ENCODE measurements at regions not wholly inside any gene's neighbourhood (a gene's known extent, or its start where the extent isn't known, plus 50 kb on each side); places are given as distances from the start of the nearest gene placed in this dataset.

GRCh38 chr10:1858547-1858946, 121.2 kb upstream of the ADARB2 start:
- Mint-ChIP-seq H3K4me3 (no peak overlapping the region), H3K36me3 (ENCODE audit: low read depth) (no peaks in the 10 kb centered on the region), H3K4me1 (no peaks in the 10 kb centered on the region), H3K27ac (no peak overlapping the region), H3K27me3 (no peaks in the 10 kb centered on the region), H3K9me3 (no peaks in the 10 kb centered on the region)
- no peak for ATAC-seq (replicated peaks)

GRCh38 chr10:1858048-1858447, 120.7 kb upstream of the ADARB2 start:
- Mint-ChIP-seq H3K36me3 (ENCODE audit: low read depth) (no peaks in the 10 kb centered on the region), H3K27me3 (no peaks in the 10 kb centered on the region), H3K4me1 (no peaks in the 10 kb centered on the region), H3K4me3 (no peak overlapping the region), H3K27ac (no peak overlapping the region), H3K9me3 (no peaks in the 10 kb centered on the region)
- ATAC-seq (replicated peaks), result no peak

- Mint-ChIP-seq H3K36me3 (ENCODE audit: low read depth) (no peaks in the 10 kb centered on the region), H3K27me3 (no peaks in the 10 kb centered on the region), H3K27ac (no peak overlapping the region), H3K4me1 (no peaks in the 10 kb centered on the region), H3K9me3 (no peaks in the 10 kb centered on the region), H3K4me3 (no peak overlapping the region)
- ATAC-seq (replicated peaks), result no peak
Observed at GRCh38 chr10:1855911-1856310, 118.6 kb upstream of the ADARB2 start.

- Mint-ChIP-seq H3K27ac (no peak overlapping the region), H3K4me1 (no peaks in the 10 kb centered on the region), H3K27me3 (no peaks in the 10 kb centered on the region), H3K4me3 (no peak overlapping the region), H3K36me3 (ENCODE audit: low read depth) (no peaks in the 10 kb centered on the region), H3K9me3 (no peaks in the 10 kb centered on the region)
- no peak for ATAC-seq (replicated peaks)
Observed at GRCh38 chr10:1854271-1854670, 116.9 kb upstream of the ADARB2 start.

- no peak for ATAC-seq (replicated peaks)
- Mint-ChIP-seq H3K4me1 (no peaks in the 10 kb centered on the region), H3K4me3 (no peak overlapping the region), H3K36me3 (ENCODE audit: low read depth) (no peaks in the 10 kb centered on the region), H3K27ac (no peak overlapping the region), H3K27me3 (no peaks in the 10 kb centered on the region), H3K9me3 (no peaks in the 10 kb centered on the region)
Observed at GRCh38 chr10:1853801-1854200, 116.5 kb upstream of the ADARB2 start.

GRCh38 chr10:1852841-1853240, 115.5 kb upstream of the ADARB2 start:
- no peaks in the 10 kb centered on the region for H3K9me3 Mint-ChIP-seq
- no peak for ATAC-seq (replicated peaks)
- no peak overlapping the region for H3K4me3 Mint-ChIP-seq
- H3K27ac Mint-ChIP-seq, result no peak overlapping the region
- H3K27me3 Mint-ChIP-seq, result no peaks in the 10 kb centered on the region
- no peaks in the 10 kb centered on the region for H3K4me1 Mint-ChIP-seq
- H3K36me3 Mint-ChIP-seq (ENCODE audit: low read depth), result no peaks in the 10 kb centered on the region

GRCh38 chr10:1851762-1852161, 114.4 kb upstream of the ADARB2 start:
- ATAC-seq (replicated peaks), result no peak
- Mint-ChIP-seq H3K9me3 (peaks cover 2% of the 10 kb centered on the region), H3K4me1 (no peaks in the 10 kb centered on the region), H3K4me3 (no peak overlapping the region), H3K27ac (no peak overlapping the region), H3K27me3 (peaks cover 2% of the 10 kb centered on the region), H3K36me3 (ENCODE audit: low read depth) (no peaks in the 10 kb centered on the region)

GRCh38 chr10:1850971-1851527, 113.7 kb upstream of the ADARB2 start:
- Mint-ChIP-seq H3K27me3 (peaks cover 4% of the 10 kb centered on the region), H3K36me3 (ENCODE audit: low read depth) (no peaks in the 10 kb centered on the region)
- ATAC-seq (replicated peaks), result no peak

GRCh38 chr10:1847361-1847760, 110.0 kb upstream of the ADARB2 start:
- Mint-ChIP-seq H3K36me3 (ENCODE audit: low read depth) (no peaks in the 10 kb centered on the region), H3K4me1 (no peaks in the 10 kb centered on the region), H3K9me3 (peaks cover 5% of the 10 kb centered on the region), H3K27ac (no peak overlapping the region), H3K4me3 (no peak overlapping the region), H3K27me3 (peaks cover 8% of the 10 kb centered on the region)
- no peak for ATAC-seq (replicated peaks)

More at GRCh38 chr10:1850971-1851527, 113.7 kb upstream of the ADARB2 start:
- Mint-ChIP-seq H3K27ac (no peak overlapping the region), H3K4me3 (no peak overlapping the region), H3K9me3 (peaks cover 5% of the 10 kb centered on the region), H3K4me1 (no peaks in the 10 kb centered on the region)

- Mint-ChIP-seq H3K27ac (no peak overlapping the region), H3K9me3 (peaks cover 5% of the 10 kb centered on the region), H3K4me3 (no peak overlapping the region), H3K27me3 (peaks cover 8% of the 10 kb centered on the region), H3K4me1 (no peaks in the 10 kb centered on the region), H3K36me3 (ENCODE audit: low read depth) (no peaks in the 10 kb centered on the region)
- ATAC-seq (replicated peaks), result no peak
Observed at GRCh38 chr10:1846032-1846431, 108.7 kb upstream of the ADARB2 start.

- Mint-ChIP-seq H3K4me1 (no peaks in the 10 kb centered on the region), H3K27ac (no peak overlapping the region), H3K36me3 (ENCODE audit: low read depth) (no peaks in the 10 kb centered on the region), H3K9me3 (peaks cover 3% of the 10 kb centered on the region), H3K4me3 (no peak overlapping the region), H3K27me3 (peaks cover 9% of the 10 kb centered on the region)
- ATAC-seq (replicated peaks), result no peak
Observed at GRCh38 chr10:1841759-1842158, 104.4 kb upstream of the ADARB2 start.

- H3K27me3 Mint-ChIP-seq, result peaks cover 12% of the 10 kb centered on the region
- no peak overlapping the region for H3K4me3 Mint-ChIP-seq
- no peaks in the 10 kb centered on the region for H3K36me3 Mint-ChIP-seq (ENCODE audit: low read depth)
- H3K27ac Mint-ChIP-seq, result no peak overlapping the region
- H3K9me3 Mint-ChIP-seq, result peaks cover 9% of the 10 kb centered on the region
- H3K4me1 Mint-ChIP-seq, result no peaks in the 10 kb centered on the region
- no peak for ATAC-seq (replicated peaks)
Observed at GRCh38 chr10:1829712-1830111, 92.4 kb upstream of the ADARB2 start.

- H3K4me3 Mint-ChIP-seq, result no peak overlapping the region
- no peak for ATAC-seq (replicated peaks)
- peaks cover 9% of the 10 kb centered on the region for H3K9me3 Mint-ChIP-seq
- H3K27me3 Mint-ChIP-seq, result peaks cover 14% of the 10 kb centered on the region
- H3K4me1 Mint-ChIP-seq, result no peaks in the 10 kb centered on the region
- H3K27ac Mint-ChIP-seq, result no peak overlapping the region
- H3K36me3 Mint-ChIP-seq (ENCODE audit: low read depth), result no peaks in the 10 kb centered on the region
Observed at GRCh38 chr10:1824928-1825327, 87.6 kb upstream of the ADARB2 start.

GRCh38 chr10:1814556-1814955, 77.2 kb upstream of the ADARB2 start:
- H3K9me3 Mint-ChIP-seq, result peaks cover 11% of the 10 kb centered on the region
- H3K36me3 Mint-ChIP-seq (ENCODE audit: low read depth), result no peaks in the 10 kb centered on the region
- H3K27ac Mint-ChIP-seq, result no peak overlapping the region
- no peaks in the 10 kb centered on the region for H3K4me1 Mint-ChIP-seq
- H3K27me3 Mint-ChIP-seq, result peaks cover 3% of the 10 kb centered on the region
- H3K4me3 Mint-ChIP-seq, result no peak overlapping the region
- no peak for ATAC-seq (replicated peaks)

GRCh38 chr10:1809139-1809741, 71.9 kb upstream of the ADARB2 start:
- Mint-ChIP-seq H3K4me3 (no peak overlapping the region), H3K36me3 (ENCODE audit: low read depth) (no peaks in the 10 kb centered on the region), H3K9me3 (peaks cover 3% of the 10 kb centered on the region), H3K27me3 (peaks cover 7% of the 10 kb centered on the region), H3K27ac (no peak overlapping the region), H3K4me1 (no peaks in the 10 kb centered on the region)
- no peak for ATAC-seq (replicated peaks)

- no peak overlapping the region for H3K27ac Mint-ChIP-seq
- H3K27me3 Mint-ChIP-seq, result peaks cover 7% of the 10 kb centered on the region
- peaks cover 3% of the 10 kb centered on the region for H3K9me3 Mint-ChIP-seq
- H3K36me3 Mint-ChIP-seq (ENCODE audit: low read depth), result no peaks in the 10 kb centered on the region
- no peak overlapping the region for H3K4me3 Mint-ChIP-seq
- ATAC-seq (replicated peaks), result no peak
- H3K4me1 Mint-ChIP-seq, result no peaks in the 10 kb centered on the region
Observed at GRCh38 chr10:1807924-1808323, 70.6 kb upstream of the ADARB2 start.
